Activated naive CD4-positive, alpha-beta T cell treated with anti-CD3 and anti-CD28 coated beads, Interleukin-2, amount 10 ng/mL, durations not matched to agents 7 days and 5 days (primary cell): ENCODE measurements at regions not wholly inside any gene's neighbourhood (a gene's known extent, or its start where the extent isn't known, plus 50 kb on each side); places are given as distances from the start of the nearest gene placed in this dataset.

Source experiments
- CTCF ChIA-PET: fragments of 350-600 bp; sonication (Branson Sonifier 250); formaldehyde crosslinking; loops from one replicate; lab custom pipeline; 2021; ENCODE audit warnings: antibody characterized with exemption; lab: Charles Lee
- DNase-seq: peaks from one replicate; pipeline ENCODE4 v3.0.0-alpha.2; 2020
- H3K27ac Mint-ChIP-seq: one replicate; pipeline ENCODE4 v1.8.0; 2021; ENCODE audit warnings: mild to moderate bottlenecking, moderate library complexity, mixed read lengths
- H3K27me3 Mint-ChIP-seq: one replicate; pipeline ENCODE4 v1.8.0; 2021; ENCODE audit warnings: mild to moderate bottlenecking, mixed read lengths
- H3K36me3 Mint-ChIP-seq: one replicate; pipeline ENCODE4 v1.8.0; 2021; ENCODE audit warnings: mixed read lengths
- H3K4me1 Mint-ChIP-seq: one replicate; pipeline ENCODE4 v1.8.0; 2021; ENCODE audit warnings: mixed read lengths
- H3K4me3 Mint-ChIP-seq: one replicate; pipeline ENCODE4 v1.8.0; 2021; ENCODE audit warnings: mild to moderate bottlenecking, moderate library complexity, mixed read lengths
- H3K9me3 Mint-ChIP-seq: one replicate; pipeline ENCODE4 v1.8.0; 2021; ENCODE audit warnings: mixed read lengths

DNA sequence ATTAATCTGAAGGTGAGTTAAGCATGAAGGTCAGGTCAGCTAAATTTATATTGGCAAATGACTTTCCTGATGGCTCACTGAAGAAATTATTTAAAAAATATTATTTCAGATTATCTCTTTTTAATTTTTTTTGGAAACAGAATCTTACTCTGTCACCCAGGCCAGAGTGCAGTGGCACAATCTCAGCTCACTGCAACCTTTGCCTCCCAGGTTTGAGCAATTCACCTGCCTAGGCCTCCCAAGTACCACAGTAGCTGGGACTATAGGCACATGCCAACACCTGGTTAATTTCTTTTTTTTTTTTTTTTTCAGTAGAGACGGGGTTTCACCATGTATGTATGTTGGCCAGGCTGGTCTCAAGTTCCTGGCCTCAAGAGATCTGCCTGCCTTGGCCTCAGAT lies 976.7 kb downstream of the TTLL7 start:
- CTCF ChIA-PET = no interaction called here
- H3K36me3 Mint-ChIP-seq = no peaks in the 10 kb centered on the region
- DNase-seq = no peak
- no peak overlapping the region for H3K4me3 Mint-ChIP-seq
- H3K4me1 Mint-ChIP-seq = no peaks in the 10 kb centered on the region
- no peak overlapping the region for H3K27ac Mint-ChIP-seq
- no peaks in the 10 kb centered on the region for H3K27me3 Mint-ChIP-seq
- peaks cover 2% of the 10 kb centered on the region for H3K9me3 Mint-ChIP-seq

DNA sequence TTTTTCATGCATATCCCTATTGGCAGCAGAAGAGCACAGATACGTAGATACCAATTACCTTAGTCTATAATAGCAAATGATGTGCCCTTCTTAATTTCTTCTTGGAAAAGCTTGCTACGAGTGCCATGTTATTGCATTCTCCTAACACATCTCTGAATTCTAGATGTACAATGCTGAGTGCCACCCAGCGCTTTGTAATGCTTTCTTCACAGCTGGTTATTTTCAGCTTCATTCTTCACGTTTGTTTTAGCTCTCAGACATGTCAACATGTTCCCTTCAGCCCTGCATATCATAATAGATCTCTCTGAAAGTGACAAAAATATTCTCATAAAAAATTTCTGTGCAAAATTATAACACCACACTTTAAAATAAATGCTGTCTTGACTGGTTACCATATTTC lies 981.2 kb downstream of the TTLL7 start:
- CTCF ChIA-PET = no interaction called here
- Mint-ChIP-seq H3K4me3 (no peak overlapping the region), H3K36me3 (no peaks in the 10 kb centered on the region), H3K27me3 (no peaks in the 10 kb centered on the region), H3K9me3 (peaks cover 2% of the 10 kb centered on the region), H3K4me1 (no peaks in the 10 kb centered on the region), H3K27ac (no peak overlapping the region)
- no peak for DNase-seq

GRCh38 chr1:83017276-83017675 lies 981.7 kb downstream of the TTLL7 start:
- H3K36me3 Mint-ChIP-seq = no peaks in the 10 kb centered on the region
- peaks cover 2% of the 10 kb centered on the region for H3K9me3 Mint-ChIP-seq
- no peaks in the 10 kb centered on the region for H3K27me3 Mint-ChIP-seq
- H3K4me1 Mint-ChIP-seq = no peaks in the 10 kb centered on the region
- H3K4me3 Mint-ChIP-seq = no peak overlapping the region
- H3K27ac Mint-ChIP-seq = no peak overlapping the region
- no peak for DNase-seq
- CTCF ChIA-PET = no interaction called here

DNA sequence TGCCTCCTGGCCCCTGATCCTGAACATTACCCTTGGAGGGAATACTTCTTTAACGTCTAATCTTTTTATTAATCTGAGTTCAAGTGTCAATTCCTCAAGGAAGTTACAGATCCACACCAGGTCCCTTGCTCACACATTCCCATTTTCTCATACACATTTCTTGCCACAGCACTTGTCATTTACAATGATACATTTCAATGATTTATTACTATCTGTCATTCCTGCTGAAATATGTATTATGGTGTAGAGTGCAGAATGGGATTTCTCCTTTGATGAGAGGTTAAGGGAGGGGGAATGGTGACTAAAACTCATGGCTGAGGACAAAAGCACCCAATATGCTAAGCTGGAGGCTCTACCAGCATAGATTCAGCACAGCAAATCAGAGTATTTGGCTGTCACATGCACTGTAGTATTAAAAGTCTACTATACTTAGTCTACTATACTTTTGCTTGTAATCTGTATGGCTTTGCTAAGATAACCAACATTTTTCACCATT lies 982.5 kb downstream of the TTLL7 start:
- no peaks in the 10 kb centered on the region for H3K27me3 Mint-ChIP-seq
- CTCF ChIA-PET = no interaction called here
- H3K4me3 Mint-ChIP-seq = no peak overlapping the region
- H3K36me3 Mint-ChIP-seq = no peaks in the 10 kb centered on the region
- no peak overlapping the region for H3K27ac Mint-ChIP-seq
- H3K9me3 Mint-ChIP-seq = peaks cover 2% of the 10 kb centered on the region
- no peak for DNase-seq
- no peaks in the 10 kb centered on the region for H3K4me1 Mint-ChIP-seq

- H3K9me3 Mint-ChIP-seq = peaks cover 2% of the 10 kb centered on the region
- no peak for DNase-seq
- no peaks in the 10 kb centered on the region for H3K36me3 Mint-ChIP-seq
- CTCF ChIA-PET = no interaction called here
- no peak overlapping the region for H3K27ac Mint-ChIP-seq
- no peaks in the 10 kb centered on the region for H3K27me3 Mint-ChIP-seq
- H3K4me1 Mint-ChIP-seq = no peaks in the 10 kb centered on the region
- no peak overlapping the region for H3K4me3 Mint-ChIP-seq
These were observed 983.8 kb downstream of the TTLL7 start for GRCh38 chr1:83015163-83015562.

DNA sequence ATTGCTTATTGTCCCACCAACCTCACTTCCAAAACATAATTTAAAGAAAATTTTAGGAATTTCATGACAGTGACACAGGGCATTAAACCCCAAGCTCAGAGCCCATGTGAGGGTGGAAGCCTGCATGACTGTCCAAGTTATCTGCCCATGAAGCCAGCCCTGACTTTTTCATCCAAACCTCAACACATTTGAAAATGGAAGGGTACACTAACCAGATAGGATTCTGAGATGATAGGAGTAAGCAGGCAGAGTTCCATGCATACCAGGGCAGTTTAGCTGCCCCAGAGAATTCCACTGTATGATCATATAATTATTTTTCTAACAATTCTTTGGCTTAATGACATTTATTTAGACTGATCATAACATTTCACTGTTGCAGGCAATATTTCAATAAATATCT lies 986.0 kb downstream of the TTLL7 start:
- H3K4me1 Mint-ChIP-seq = no peaks in the 10 kb centered on the region
- no peak for DNase-seq
- H3K9me3 Mint-ChIP-seq = no peaks in the 10 kb centered on the region
- H3K27ac Mint-ChIP-seq = no peak overlapping the region
- CTCF ChIA-PET = no interaction called here
- no peaks in the 10 kb centered on the region for H3K36me3 Mint-ChIP-seq
- H3K27me3 Mint-ChIP-seq = no peaks in the 10 kb centered on the region
- no peak overlapping the region for H3K4me3 Mint-ChIP-seq

- Mint-ChIP-seq H3K4me3 (no peak overlapping the region), H3K9me3 (no peaks in the 10 kb centered on the region), H3K4me1 (no peaks in the 10 kb centered on the region), H3K27ac (no peak overlapping the region), H3K36me3 (no peaks in the 10 kb centered on the region), H3K27me3 (no peaks in the 10 kb centered on the region)
- CTCF ChIA-PET = no interaction called here
- no peak for DNase-seq
These were observed 987.7 kb downstream of the TTLL7 start for GRCh38 chr1:83011265-83011664.

GRCh38 chr1:83006271-83006670 lies 992.7 kb downstream of the TTLL7 start:
- Mint-ChIP-seq H3K27ac (no peak overlapping the region), H3K9me3 (no peaks in the 10 kb centered on the region), H3K4me3 (no peak overlapping the region), H3K27me3 (peaks cover 3% of the 10 kb centered on the region), H3K36me3 (no peaks in the 10 kb centered on the region), H3K4me1 (no peaks in the 10 kb centered on the region)
- CTCF ChIA-PET = no interaction called here
- no peak for DNase-seq

GRCh38 chr1:83000286-83000685 lies 998.6 kb downstream of the TTLL7 start:
- H3K4me1 Mint-ChIP-seq = no peaks in the 10 kb centered on the region
- CTCF ChIA-PET = no interaction called here
- DNase-seq = no peak
- no peak overlapping the region for H3K4me3 Mint-ChIP-seq
- no peaks in the 10 kb centered on the region for H3K36me3 Mint-ChIP-seq
- H3K27ac Mint-ChIP-seq = no peak overlapping the region
- peaks cover 3% of the 10 kb centered on the region for H3K27me3 Mint-ChIP-seq
- H3K9me3 Mint-ChIP-seq = no peaks in the 10 kb centered on the region

GRCh38 chr1:82995951-82996350 lies 1003.0 kb downstream of the TTLL7 start:
- no peaks in the 10 kb centered on the region for H3K4me1 Mint-ChIP-seq
- DNase-seq = no peak
- no peaks in the 10 kb centered on the region for H3K36me3 Mint-ChIP-seq
- peaks cover 3% of the 10 kb centered on the region for H3K9me3 Mint-ChIP-seq
- H3K27ac Mint-ChIP-seq = no peak overlapping the region
- CTCF ChIA-PET = interaction anchor here (0.6 kb wide), 1 partner anchor 1163 kb away, joined by 3 read pairs; no protein-coding TSS in a partner anchor
- no peaks in the 10 kb centered on the region for H3K27me3 Mint-ChIP-seq
- no peak overlapping the region for H3K4me3 Mint-ChIP-seq

GRCh38 chr1:82994616-82995263 lies 1004.2 kb downstream of the TTLL7 start:
- Mint-ChIP-seq H3K4me3 (no peak overlapping the region), H3K9me3 (peaks cover 3% of the 10 kb centered on the region), H3K4me1 (no peaks in the 10 kb centered on the region), H3K27ac (no peak overlapping the region), H3K36me3 (no peaks in the 10 kb centered on the region), H3K27me3 (no peaks in the 10 kb centered on the region)
- CTCF ChIA-PET = no interaction called here
- DNase-seq = no peak

- no peaks in the 10 kb centered on the region for H3K4me1 Mint-ChIP-seq
- CTCF ChIA-PET = no interaction called here
These were observed 1007.4 kb downstream of the TTLL7 start for GRCh38 chr1:82991569-82991968.

DNA sequence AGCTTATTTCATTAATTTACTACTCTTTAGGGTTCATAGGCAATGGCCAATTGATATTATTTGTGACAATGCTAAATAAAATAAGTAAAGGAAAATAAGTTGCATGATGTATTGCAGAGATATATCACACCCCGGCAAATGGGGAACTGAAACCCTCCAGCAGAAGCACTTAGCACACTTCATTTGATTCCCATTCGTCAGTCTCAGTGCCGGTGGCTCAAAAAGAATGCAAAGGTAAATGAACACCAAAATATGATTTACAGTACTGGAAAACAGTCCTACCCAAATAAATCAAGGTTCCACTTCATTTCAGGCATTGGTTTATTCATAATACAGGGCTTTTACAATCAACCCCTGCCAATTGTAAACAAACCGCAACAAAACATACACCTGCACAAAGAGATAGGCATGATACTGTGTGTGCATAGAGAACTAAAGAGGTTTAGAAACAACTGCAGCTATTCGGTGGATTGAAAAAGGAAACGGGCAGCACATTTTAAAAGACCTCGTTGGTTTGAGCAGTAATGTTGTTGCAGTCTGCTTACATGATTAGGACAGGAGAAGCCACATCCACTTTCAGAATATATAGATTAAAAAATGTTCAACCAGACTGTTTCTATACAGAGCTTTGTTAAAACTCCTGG lies 1019.2 kb downstream of the TTLL7 start:
- CTCF ChIA-PET = no interaction called here
- Mint-ChIP-seq H3K36me3 (no peaks in the 10 kb centered on the region), H3K27me3 (no peaks in the 10 kb centered on the region), H3K4me3 (no peak overlapping the region), H3K4me1 (peaks cover 4% of the 10 kb centered on the region), H3K9me3 (no peaks in the 10 kb centered on the region), H3K27ac (no peak overlapping the region)
- no peak for DNase-seq

More at GRCh38 chr1:82991569-82991968, 1007.4 kb downstream of the TTLL7 start:
- H3K4me3 Mint-ChIP-seq = no peak overlapping the region
- no peak overlapping the region for H3K27ac Mint-ChIP-seq
- peaks cover 3% of the 10 kb centered on the region for H3K9me3 Mint-ChIP-seq
- no peaks in the 10 kb centered on the region for H3K27me3 Mint-ChIP-seq
- H3K36me3 Mint-ChIP-seq = no peaks in the 10 kb centered on the region
- DNase-seq = no peak

DNA sequence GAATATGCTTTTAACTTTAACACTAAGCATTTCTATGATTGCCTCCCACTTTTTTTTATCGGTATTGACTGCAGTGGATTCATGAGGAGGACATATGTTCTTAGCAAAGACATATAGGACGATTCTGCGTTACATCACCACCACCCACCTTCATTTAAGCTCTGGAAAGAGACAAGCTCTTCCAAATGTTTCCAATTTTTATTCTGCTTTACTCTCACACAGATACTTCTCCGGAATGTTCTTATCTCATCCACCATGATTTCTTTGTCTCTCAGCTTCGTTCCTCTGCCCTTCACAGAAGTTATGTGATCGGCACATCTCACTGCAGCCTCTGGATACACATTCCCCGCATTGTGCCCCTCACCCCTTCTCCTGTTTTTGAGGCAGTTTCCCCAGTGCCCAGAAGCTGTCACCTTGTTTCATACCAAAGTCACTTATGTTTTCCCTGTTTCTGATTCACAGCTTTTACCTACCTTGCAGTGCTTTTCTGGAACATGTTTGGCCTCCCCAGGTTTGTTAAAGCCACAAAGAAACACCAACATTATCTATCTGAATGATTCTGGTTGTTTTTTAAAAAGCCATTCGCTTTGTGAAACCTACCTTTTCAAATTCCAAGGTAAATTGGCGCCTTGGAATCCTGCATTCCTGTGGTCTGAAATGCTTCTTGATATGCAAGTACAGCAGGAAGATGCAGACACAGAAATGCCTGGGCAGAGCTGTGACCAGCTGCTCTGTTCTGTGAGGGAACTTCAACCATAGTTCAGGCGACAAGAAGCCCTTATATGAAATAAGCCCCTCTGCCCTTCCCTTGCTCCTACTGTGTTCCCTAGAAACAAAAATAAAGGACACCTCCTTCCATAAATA lies 1020.2 kb downstream of the TTLL7 start:
- Mint-ChIP-seq H3K36me3 (no peaks in the 10 kb centered on the region), H3K4me3 (no peak overlapping the region), H3K4me1 (peaks cover 4% of the 10 kb centered on the region), H3K9me3 (no peaks in the 10 kb centered on the region), H3K27ac (no peak overlapping the region), H3K27me3 (no peaks in the 10 kb centered on the region)
- DNase-seq = no peak
- CTCF ChIA-PET = no interaction called here
